Activated CD8-positive, alpha-beta memory T cell treated with anti-CD3 and anti-CD28 coated beads, Interleukin-2, amount 50 U/mL, for 24 hours (primary cell): ENCODE measurements at regions not wholly inside any gene's neighbourhood (a gene's known extent, or its start where the extent isn't known, plus 50 kb on each side); places are given as distances from the start of the nearest gene placed in this dataset.

Experiments
- DNase-seq: peaks from one replicate; pipeline ENCODE4 v3.0.0-alpha.2; 2020; ENCODE audit errors: extremely low read depth

DNA sequence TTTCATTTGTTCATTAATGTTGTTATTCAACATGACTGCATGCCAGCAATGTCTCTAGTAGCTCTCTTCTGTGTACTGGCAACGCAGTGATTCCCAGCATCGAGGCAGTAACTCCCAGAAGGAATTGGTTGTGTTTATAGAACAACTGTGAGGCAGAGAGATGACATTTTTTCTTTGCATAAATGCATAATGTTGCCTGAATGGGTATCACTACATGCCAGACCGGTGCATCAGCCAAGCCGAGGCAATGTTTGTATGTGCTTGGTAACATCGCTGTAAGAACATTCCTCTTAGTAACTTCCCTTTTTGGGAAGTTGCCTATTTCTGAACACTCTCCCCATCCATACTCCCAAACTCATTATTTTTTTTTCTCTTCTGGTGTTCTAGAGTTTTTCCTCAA, 182.9 kb downstream of the HTR7 start:
- no peak for DNase-seq

DNA sequence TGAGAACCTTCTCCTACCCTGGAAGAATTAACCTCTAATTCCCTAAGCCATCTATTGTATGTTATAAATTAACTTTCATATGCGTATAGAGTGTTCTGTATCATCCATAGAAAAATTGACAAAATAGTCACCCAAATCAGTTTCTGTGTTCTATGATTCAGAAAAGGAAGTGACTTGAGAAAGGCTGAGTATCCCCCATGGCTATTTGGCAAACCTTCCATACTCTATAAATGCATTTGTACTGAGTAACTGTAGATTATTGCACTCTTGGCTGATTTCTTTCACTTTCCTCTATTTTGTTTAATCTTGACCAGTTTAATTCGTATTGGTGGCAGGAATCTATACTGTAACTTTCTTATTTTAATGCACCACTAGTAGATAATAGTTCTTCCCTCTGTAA, 182.2 kb downstream of the HTR7 start:
- no peak for DNase-seq
